ENCODE measurements at regions not wholly inside any gene's neighbourhood (a gene's known extent, or its start where the extent isn't known, plus 50 kb on each side); places are given as distances from the start of the nearest gene placed in this dataset.
"Not testable (repeated sequence)": the region's sequence is repeated elsewhere in the genome, so short reads cannot be mapped to it uniquely, and the experiment has no call there.

DNA sequence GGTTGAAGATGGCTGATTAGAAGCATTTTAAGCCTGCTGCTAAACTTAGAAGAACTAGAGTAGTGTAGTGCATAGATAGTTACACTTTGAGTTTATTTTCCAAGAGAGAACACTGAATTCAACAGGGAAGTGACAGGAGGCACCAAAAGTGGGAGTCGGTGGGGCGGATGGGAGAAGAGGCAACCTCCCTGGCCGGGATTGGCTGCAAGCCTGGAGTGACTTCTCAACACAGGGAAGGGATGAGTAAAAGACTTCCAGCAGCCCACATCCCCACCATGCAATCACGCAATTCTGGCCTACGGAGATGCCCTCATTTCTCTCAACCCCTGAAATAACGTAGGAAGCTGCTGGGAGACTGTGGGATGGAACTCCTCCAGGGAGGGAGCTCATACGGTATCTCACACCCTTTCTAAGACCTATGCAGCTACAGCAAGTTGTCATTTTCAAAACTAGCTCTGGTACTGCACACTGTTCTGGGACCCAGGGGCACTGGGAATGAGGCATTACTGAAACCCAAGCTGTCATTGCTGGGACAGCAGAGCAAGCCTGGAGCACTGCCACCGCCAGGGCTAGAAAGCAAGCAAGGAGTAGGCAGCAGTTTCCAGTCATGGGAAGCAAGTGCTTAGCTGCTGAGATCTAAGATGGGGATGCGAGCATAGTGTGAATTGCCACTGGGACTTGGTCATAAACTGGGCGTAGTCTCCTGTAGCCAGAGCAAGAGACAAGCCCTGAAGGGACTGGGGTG lies 331.6 kb upstream of the PTGER4 start:
- TF ChIP-seq, protein P1, sequence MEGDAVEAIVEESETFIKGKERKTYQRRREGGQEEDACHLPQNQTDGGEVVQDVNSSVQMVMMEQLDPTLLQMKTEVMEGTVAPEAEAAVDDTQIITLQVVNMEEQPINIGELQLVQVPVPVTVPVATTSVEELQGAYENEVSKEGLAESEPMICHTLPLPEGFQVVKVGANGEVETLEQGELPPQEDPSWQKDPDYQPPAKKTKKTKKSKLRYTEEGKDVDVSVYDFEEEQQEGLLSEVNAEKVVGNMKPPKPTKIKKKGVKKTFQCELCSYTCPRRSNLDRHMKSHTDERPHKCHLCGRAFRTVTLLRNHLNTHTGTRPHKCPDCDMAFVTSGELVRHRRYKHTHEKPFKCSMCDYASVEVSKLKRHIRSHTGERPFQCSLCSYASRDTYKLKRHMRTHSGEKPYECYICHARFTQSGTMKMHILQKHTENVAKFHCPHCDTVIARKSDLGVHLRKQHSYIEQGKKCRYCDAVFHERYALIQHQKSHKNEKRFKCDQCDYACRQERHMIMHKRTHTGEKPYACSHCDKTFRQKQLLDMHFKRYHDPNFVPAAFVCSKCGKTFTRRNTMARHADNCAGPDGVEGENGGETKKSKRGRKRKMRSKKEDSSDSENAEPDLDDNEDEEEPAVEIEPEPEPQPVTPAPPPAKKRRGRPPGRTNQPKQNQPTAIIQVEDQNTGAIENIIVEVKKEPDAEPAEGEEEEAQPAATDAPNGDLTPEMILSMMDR (IDR thresholded peaks at IDR 0.05), result no peak
- DNase-seq (no peak), ATAC-seq (no peak)
- intact Hi-C loops (cut with DNase I, micrococcal nuclease), result no loop called here
- H3K36me3 ChIP-seq (ENCODE audit: low read depth), result no peaks in the 10 kb centered on the region
- H3K9me3 ChIP-seq, result peaks cover 4% of the 10 kb centered on the region
- H3K4me3 ChIP-seq, result no peak overlapping the region
- H3K4me1 ChIP-seq (ENCODE audit: low read depth), result no peaks in the 10 kb centered on the region

DNA sequence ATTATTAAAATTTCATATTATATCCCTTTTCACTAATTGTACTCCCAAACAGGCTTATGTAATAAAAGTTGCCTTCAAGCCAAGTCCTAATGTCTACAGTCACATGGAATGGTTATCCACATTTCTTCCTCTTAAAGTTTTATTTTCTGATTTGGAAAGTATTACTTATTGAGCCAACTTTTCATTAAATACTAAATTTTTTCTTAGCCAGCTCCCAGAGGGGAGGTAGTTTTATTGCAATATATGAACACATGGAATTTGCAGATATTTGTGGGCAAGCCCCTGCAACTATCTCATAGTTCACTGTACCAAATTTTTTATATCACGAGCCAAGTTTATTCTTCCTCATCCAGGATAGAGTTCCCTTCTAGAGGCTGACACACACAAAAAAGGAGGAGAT lies 332.8 kb upstream of the PTGER4 start:
- intact Hi-C loops (cut with DNase I, micrococcal nuclease), result no loop called here
- no peaks in the 10 kb centered on the region for H3K36me3 ChIP-seq (ENCODE audit: low read depth)
- no peak for DNase-seq
- no peaks in the 10 kb centered on the region for H3K4me1 ChIP-seq (ENCODE audit: low read depth)
- TF ChIP-seq, protein P1 (IDR thresholded peaks at IDR 0.05), result no peak
- H3K4me3 ChIP-seq, result no peak overlapping the region
- no peak for ATAC-seq
- peaks cover 4% of the 10 kb centered on the region for H3K9me3 ChIP-seq

- H3K4me3 ChIP-seq; H3K4me1 ChIP-seq (ENCODE audit: low read depth); DNase-seq; H3K36me3 ChIP-seq (ENCODE audit: low read depth); ATAC-seq; intact Hi-C loops (cut with DNase I, micrococcal nuclease); H3K9me3 ChIP-seq: not testable (repeated sequence)
These were observed 341.3 kb upstream of the PTGER4 start for GRCh38 chr5:40338434-40338833.

DNA sequence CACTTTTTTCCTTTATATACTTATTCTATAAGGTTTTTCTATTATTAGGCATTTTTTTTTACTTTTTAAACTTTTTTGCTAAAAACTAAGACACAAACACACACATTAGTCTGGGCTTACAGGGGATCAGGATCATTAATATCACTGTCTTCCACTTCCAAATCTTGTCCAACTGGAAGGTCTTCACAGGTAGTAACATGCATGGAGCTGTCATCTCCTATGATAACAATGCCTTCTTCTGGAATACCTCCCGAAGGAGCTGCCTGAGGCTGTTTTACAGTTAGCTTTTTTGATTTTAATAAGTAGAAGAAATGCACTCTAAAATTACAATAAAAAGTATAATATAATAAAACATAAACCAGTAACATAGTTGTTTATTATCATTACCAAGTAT lies 345.5 kb upstream of the PTGER4 start:
- TF ChIP-seq, protein P1 (IDR thresholded peaks at IDR 0.05), result no peak
- H3K9me3 ChIP-seq, result no peaks in the 10 kb centered on the region
- no peak for DNase-seq
- H3K4me1 ChIP-seq (ENCODE audit: low read depth), result no peaks in the 10 kb centered on the region
- H3K4me3 ChIP-seq, result no peak overlapping the region
- no peak for ATAC-seq
- no peaks in the 10 kb centered on the region for H3K36me3 ChIP-seq (ENCODE audit: low read depth)
- intact Hi-C loops (cut with DNase I, micrococcal nuclease), result no loop called here

- no peak for DNase-seq
- Histone ChIP-seq H3K4me3 (no peak overlapping the region), H3K36me3 (ENCODE audit: low read depth) (no peaks in the 10 kb centered on the region), H3K9me3 (no peaks in the 10 kb centered on the region), H3K4me1 (ENCODE audit: low read depth) (no peaks in the 10 kb centered on the region)
- intact Hi-C loops (cut with DNase I, micrococcal nuclease), result no loop called here
- TF ChIP-seq, protein P1 (IDR thresholded peaks at IDR 0.05), result no peak
- ATAC-seq, result peak; percentile 96
These were observed 346.1 kb upstream of the PTGER4 start for GRCh38 chr5:40333459-40334241.

GRCh38 chr5:40332970-40333369 lies 346.7 kb upstream of the PTGER4 start:
- ATAC-seq (no peak), DNase-seq (no peak)
- H3K4me1 ChIP-seq (ENCODE audit: low read depth), result no peaks in the 10 kb centered on the region
- H3K4me3 ChIP-seq, result no peak overlapping the region
- intact Hi-C loops (cut with DNase I, micrococcal nuclease), result no loop called here
- H3K36me3 ChIP-seq (ENCODE audit: low read depth), result no peaks in the 10 kb centered on the region
- H3K9me3 ChIP-seq, result no peaks in the 10 kb centered on the region
- TF ChIP-seq, protein P1 (IDR thresholded peaks at IDR 0.05), result no peak
